NCI-H1694 treated with DMSO at 0.1 percent for 48 hours (cell line): ENCODE measurements at regions not wholly inside any gene's neighbourhood (a gene's known extent, or its start where the extent isn't known, plus 50 kb on each side); places are given as distances from the start of the nearest gene placed in this dataset.

Experiments used
- DNase-seq: peaks from one replicate; lab custom pipeline; 2025; lab: John Stamatoyannopoulos, UW

GRCh38 chr6:40796260-40797221 lies 209.4 kb upstream of the LRFN2 start:
- no peak for DNase-seq

- no peak for DNase-seq
These were observed 207.4 kb upstream of the LRFN2 start for GRCh38 chr6:40794586-40794985.

- DNase-seq, result no peak
These were observed 205.0 kb upstream of the LRFN2 start for GRCh38 chr6:40792183-40792582.

GRCh38 chr6:40791004-40791403 lies 203.8 kb upstream of the LRFN2 start:
- no peak for DNase-seq

GRCh38 chr6:40788661-40789655 lies 201.8 kb upstream of the LRFN2 start:
- no peak for DNase-seq

GRCh38 chr6:40782355-40782754 lies 195.2 kb upstream of the LRFN2 start:
- DNase-seq, result no peak

GRCh38 chr6:40780637-40781036 lies 193.5 kb upstream of the LRFN2 start:
- no peak for DNase-seq

GRCh38 chr6:40779409-40779808 lies 192.2 kb upstream of the LRFN2 start:
- DNase-seq, result no peak

- no peak for DNase-seq
These were observed 191.8 kb upstream of the LRFN2 start for GRCh38 chr6:40778918-40779317.

GRCh38 chr6:40778196-40778595 lies 191.0 kb upstream of the LRFN2 start:
- no peak for DNase-seq

GRCh38 chr6:40774932-40775331 lies 187.8 kb upstream of the LRFN2 start:
- no peak for DNase-seq

GRCh38 chr6:40770794-40771193 lies 183.6 kb upstream of the LRFN2 start:
- no peak for DNase-seq

- DNase-seq, result peak; percentile 8
These were observed 177.6 kb upstream of the LRFN2 start for GRCh38 chr6:40764726-40765125.

GRCh38 chr6:40762981-40763380 lies 175.8 kb upstream of the LRFN2 start:
- no peak for DNase-seq

- DNase-seq, result no peak
These were observed 173.7 kb upstream of the LRFN2 start for GRCh38 chr6:40760887-40761286.

- DNase-seq, result no peak
These were observed 172.7 kb upstream of the LRFN2 start for GRCh38 chr6:40759838-40760237.

GRCh38 chr6:40759264-40759663 lies 172.1 kb upstream of the LRFN2 start:
- no peak for DNase-seq

GRCh38 chr6:40755749-40756452 lies 168.7 kb upstream of the LRFN2 start:
- no peak for DNase-seq

GRCh38 chr6:40755046-40755681 lies 168.0 kb upstream of the LRFN2 start:
- no peak for DNase-seq

GRCh38 chr6:40754461-40755045 lies 167.4 kb upstream of the LRFN2 start:
- no peak for DNase-seq
